HepG2 (cell line): ENCODE measurements at regions not wholly inside any gene's neighbourhood (a gene's known extent, or its start where the extent isn't known, plus 50 kb on each side); places are given as distances from the start of the nearest gene placed in this dataset.

Experiments used
- DMAP1 ChIP-seq: IDR thresholded peaks from 2 replicates; pipeline ENCODE4 v1.6.1; 2016
- EZH2 ChIP-seq: conservative IDR thresholded peaks from 2 replicates; pipeline ENCODE4 v1.6.1; 2012; ENCODE audit warnings: mild to moderate bottlenecking, low read depth, low read length, moderate library complexity
- FOXK2 ChIP-seq: fragments of 450-650 bp; IDR thresholded peaks from 2 replicates; pipeline ENCODE4 v1.6.1; 2016
- MAZ ChIP-seq, 2 experiments: sonication (generic) in 1 of 2; formaldehyde crosslinking in 1 of 2; IDR thresholded peaks; 2 replicates each; pipeline versions ENCODE4 v1.5.0 to v1.6.1; 2012 to 2020; ENCODE audit warnings: low read depth in 2 of 2, mild to moderate bottlenecking in 2 of 2, borderline replicate concordance in 1 of 2, improper control_type of control experiment in 1 of 2, low read length in 1 of 2, missing genetic modification reagents in 1 of 2, moderate library complexity in 1 of 2
- PTBP1 ChIP-seq: fragments of 200-400 bp; formaldehyde crosslinking; IDR thresholded peaks from 2 replicates; pipeline ENCODE4 v1.6.1; 2018; ENCODE audit warnings: low read length, low read depth; ENCODE audit not compliant: poor library complexity, severe bottlenecking
- RFX5 ChIP-seq: IDR thresholded peaks from 2 replicates; pipeline ENCODE4 v1.6.1; 2011; ENCODE audit warnings: low read depth, low read length, improper control_type of control experiment
- ZNF510 ChIP-seq: sonication (generic); formaldehyde crosslinking; IDR thresholded peaks from 2 replicates; pipeline ENCODE4 v1.4.0; 2020; ENCODE audit warnings: low read depth, mild to moderate bottlenecking, missing genetic modification reagents
- ZSCAN29 ChIP-seq: sonication (generic); formaldehyde crosslinking; conservative IDR thresholded peaks from 2 replicates; pipeline ENCODE4 v1.4.0; 2020; ENCODE audit warnings: mild to moderate bottlenecking, missing genetic modification reagents
- TF ChIP-seq, protein P1 (sequence below): sonication (generic); formaldehyde crosslinking; IDR thresholded peaks from 2 replicates; pipeline ENCODE4 v1.4.0; 2020; ENCODE audit warnings: missing genetic modification reagents, mild to moderate bottlenecking, borderline replicate concordance
- TF ChIP-seq, protein P2 (sequence below): IDR thresholded peaks from 2 replicates; pipeline ENCODE4 v1.6.1; 2016; ENCODE audit warnings: control low read depth

DNA sequence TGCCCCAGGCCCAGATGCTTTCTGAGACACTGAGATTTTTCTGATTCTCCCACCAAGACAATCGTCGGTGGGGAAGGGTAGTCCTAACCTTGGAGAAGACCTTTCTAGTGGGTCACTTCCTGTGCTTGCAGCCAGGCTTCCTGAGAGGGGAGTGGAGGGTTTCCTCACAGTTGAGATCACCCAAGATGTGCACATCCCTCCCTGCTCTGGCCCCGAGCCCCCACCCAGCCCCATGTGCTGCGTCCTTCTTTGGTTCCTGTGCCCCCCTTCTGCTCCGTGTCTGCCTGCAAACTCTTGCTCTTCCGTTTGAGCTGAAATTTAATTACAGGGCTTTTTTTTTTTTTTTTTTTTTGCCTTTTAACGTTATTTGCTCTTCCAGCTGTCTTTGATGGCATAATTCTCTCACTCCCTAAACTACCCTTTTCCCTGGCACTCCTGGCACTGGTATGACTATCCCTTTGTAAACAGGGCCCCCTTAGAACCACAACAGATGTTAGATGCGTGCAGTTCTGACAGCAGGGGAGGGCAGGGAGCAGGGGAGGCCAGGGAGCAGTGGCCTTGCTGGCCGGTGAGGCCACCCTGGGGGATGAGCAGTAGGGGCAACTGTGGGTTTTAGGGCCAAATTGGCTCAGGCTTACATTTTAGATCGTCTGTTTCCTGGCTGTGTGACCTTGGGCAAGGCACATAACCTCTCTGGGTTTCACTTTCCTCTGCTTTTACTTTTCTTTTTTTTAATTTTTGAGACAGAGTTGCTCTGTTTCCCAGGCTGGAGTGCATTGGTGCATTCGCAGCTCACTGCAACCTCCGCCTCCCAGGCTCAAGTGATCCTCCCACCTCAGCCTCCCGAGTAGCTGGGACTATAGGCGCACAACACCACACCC, 144.5 kb downstream of the PHETA1 start:
- TF ChIP-seq, protein P1, sequence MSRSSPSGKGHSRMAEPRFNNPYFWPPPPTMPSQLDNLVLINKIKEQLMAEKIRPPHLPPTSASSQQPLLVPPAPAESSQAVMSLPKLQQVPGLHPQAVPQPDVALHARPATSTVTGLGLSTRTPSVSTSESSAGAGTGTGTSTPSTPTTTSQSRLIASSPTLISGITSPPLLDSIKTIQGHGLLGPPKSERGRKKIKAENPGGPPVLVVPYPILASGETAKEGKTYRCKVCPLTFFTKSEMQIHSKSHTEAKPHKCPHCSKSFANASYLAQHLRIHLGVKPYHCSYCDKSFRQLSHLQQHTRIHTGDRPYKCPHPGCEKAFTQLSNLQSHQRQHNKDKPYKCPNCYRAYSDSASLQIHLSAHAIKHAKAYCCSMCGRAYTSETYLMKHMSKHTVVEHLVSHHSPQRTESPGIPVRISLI (CRISPR knock-in tag): no peak
- TF ChIP-seq ZSCAN29 (CRISPR knock-in tag) (no peak), MAZ (IDR thresholded peaks at IDR 0.05; ENCODE audit: borderline replicate concordance, low read depth, low read length) (no peak), MAZ (CRISPR knock-in tag; IDR thresholded peaks at IDR 0.05; ENCODE audit: low read depth) (no peak), PTBP1 (no peak), RFX5 (no peak), FOXK2 (no peak), EZH2 (no peak), DMAP1 (no peak), ZNF510 (CRISPR knock-in tag) (no peak)
- TF ChIP-seq, protein P2, sequence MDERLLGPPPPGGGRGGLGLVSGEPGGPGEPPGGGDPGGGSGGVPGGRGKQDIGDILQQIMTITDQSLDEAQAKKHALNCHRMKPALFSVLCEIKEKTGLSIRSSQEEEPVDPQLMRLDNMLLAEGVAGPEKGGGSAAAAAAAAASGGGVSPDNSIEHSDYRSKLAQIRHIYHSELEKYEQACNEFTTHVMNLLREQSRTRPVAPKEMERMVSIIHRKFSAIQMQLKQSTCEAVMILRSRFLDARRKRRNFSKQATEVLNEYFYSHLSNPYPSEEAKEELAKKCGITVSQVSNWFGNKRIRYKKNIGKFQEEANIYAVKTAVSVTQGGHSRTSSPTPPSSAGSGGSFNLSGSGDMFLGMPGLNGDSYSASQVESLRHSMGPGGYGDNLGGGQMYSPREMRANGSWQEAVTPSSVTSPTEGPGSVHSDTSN (CRISPR knock-in tag): no peak
